SK-N-MC (cell line): ENCODE measurements at regions not wholly inside any gene's neighbourhood (a gene's known extent, or its start where the extent isn't known, plus 50 kb on each side); places are given as distances from the start of the nearest gene placed in this dataset.
"Not testable (repeated sequence)": the region's sequence is repeated elsewhere in the genome, so short reads cannot be mapped to it uniquely, and the experiment has no call there.

Experiments used
- EZH2 ChIP-seq: fragments of 200-600 bp; sonication (generic); IDR thresholded peaks from one replicate; pipeline ENCODE4 v1.6.1; 2017; ENCODE audit warnings: antibody characterized with exemption
- FOXP2 ChIP-seq: optimal IDR thresholded peaks from 2 replicates; pipeline ENCODE3; 2011; ENCODE audit warnings: mild to moderate bottlenecking, moderate library complexity; ENCODE audit not compliant: insufficient read depth; ENCODE audit errors: extremely low read length, control extremely low read depth
- POLR2AphosphoS5 ChIP-seq: IDR thresholded peaks from 2 replicates; pipeline ENCODE4 v1.6.1; 2012; ENCODE audit warnings: mild to moderate bottlenecking, low read depth, low read length, borderline replicate concordance

- TF ChIP-seq EZH2, POLR2AphosphoS5, FOXP2: not testable (repeated sequence)
These were observed 87.3 kb downstream of the ASB1 start for GRCh38 chr2:238514024-238514423.
